Left ventricle myocardium inferior (tissue), 1 donor: ENCODE measurements at regions not wholly inside any gene's neighbourhood (a gene's known extent, or its start where the extent isn't known, plus 50 kb on each side); places are given as distances from the start of the nearest gene placed in this dataset.

ENCODE experiments used
- DNase-seq: peaks from one replicate; pipeline ENCODE4 v3.0.0-alpha.2; 2020
- H3K27ac ChIP-seq: fragments of 200-600 bp; replicated peaks from 2 replicates; pipeline ENCODE4 v1.8.0; 2021
- H3K27me3 ChIP-seq: fragments of 200-600 bp; 2 replicates; pipeline ENCODE4 v1.8.0; 2021; ENCODE audit warnings: low read depth
- H3K36me3 ChIP-seq: fragments of 200-600 bp; 2 replicates; pipeline ENCODE4 v1.8.0; 2021
- H3K4me1 ChIP-seq: fragments of 200-600 bp; 2 replicates; pipeline ENCODE4 v1.8.0; 2021
- H3K4me3 ChIP-seq: fragments of 200-600 bp; 2 replicates; pipeline ENCODE4 v1.8.0; 2021; ENCODE audit warnings: mild to moderate bottlenecking, moderate library complexity
- H3K9me3 ChIP-seq: fragments of 200-600 bp; replicated peaks from 2 replicates; pipeline ENCODE4 v1.8.0; 2021
- CTCF ChIP-seq: fragments of 200-600 bp; IDR thresholded peaks from 2 replicates; pipeline ENCODE4 v1.8.0; 2021; ENCODE audit warnings: antibody characterized with exemption, mild to moderate bottlenecking, borderline replicate concordance
- intact Hi-C: fragments of 100-400 bp; cut with micrococcal nuclease; formaldehyde crosslinking; loops from one replicate; pipeline ENCODE4 v1.11.0; 2022
- donor health status: DM: no; HTN: yes; CAD: no; lungs with severe emphysema.

- Histone ChIP-seq H3K27me3 (peaks cover 5% of the 10 kb centered on the region), H3K9me3 (peaks cover 12% of the 10 kb centered on the region), H3K4me3 (no peak overlapping the region), H3K27ac (no peak overlapping the region), H3K36me3 (no peaks in the 10 kb centered on the region), H3K4me1 (no peaks in the 10 kb centered on the region)
- no peak for DNase-seq
- TF ChIP-seq CTCF = no peak
- intact Hi-C loops = no loop called here
Measured at GRCh38 chr4:56186808-56187523, 200.3 kb downstream of the AASDH start.

GRCh38 chr4:56185901-56186300, 201.4 kb downstream of the AASDH start:
- Histone ChIP-seq H3K4me1 (no peaks in the 10 kb centered on the region), H3K9me3 (peaks cover 8% of the 10 kb centered on the region), H3K27ac (no peak overlapping the region), H3K27me3 (peaks cover 5% of the 10 kb centered on the region), H3K4me3 (no peak overlapping the region), H3K36me3 (no peaks in the 10 kb centered on the region)
- no peak for DNase-seq
- TF ChIP-seq CTCF = no peak
- intact Hi-C loops = no loop called here

- no peak overlapping the region for H3K4me3 ChIP-seq
- no peaks in the 10 kb centered on the region for H3K36me3 ChIP-seq
- no peak overlapping the region for H3K27ac ChIP-seq
- H3K27me3 ChIP-seq = peaks cover 5% of the 10 kb centered on the region
- TF ChIP-seq CTCF = no peak
- no peak for DNase-seq
- H3K4me1 ChIP-seq = no peaks in the 10 kb centered on the region
- H3K9me3 ChIP-seq = no peaks in the 10 kb centered on the region
- intact Hi-C loops = no loop called here
Measured at GRCh38 chr4:56184214-56184613, 203.1 kb downstream of the AASDH start.

GRCh38 chr4:56183344-56183959, 203.8 kb downstream of the AASDH start:
- Histone ChIP-seq H3K4me1 (no peaks in the 10 kb centered on the region), H3K36me3 (no peaks in the 10 kb centered on the region), H3K9me3 (no peaks in the 10 kb centered on the region), H3K4me3 (no peak overlapping the region), H3K27ac (no peak overlapping the region), H3K27me3 (peaks cover 5% of the 10 kb centered on the region)
- intact Hi-C loops = no loop called here
- no peak for DNase-seq
- no peak for TF ChIP-seq CTCF

GRCh38 chr4:56182356-56182755, 204.9 kb downstream of the AASDH start:
- Histone ChIP-seq H3K36me3 (no peaks in the 10 kb centered on the region), H3K27me3 (peaks cover 5% of the 10 kb centered on the region), H3K9me3 (peaks cover 2% of the 10 kb centered on the region), H3K4me3 (no peak overlapping the region), H3K27ac (no peak overlapping the region), H3K4me1 (no peaks in the 10 kb centered on the region)
- DNase-seq = no peak
- intact Hi-C loops = no loop called here
- TF ChIP-seq CTCF = no peak
